ENCODE measurements at regions not wholly inside any gene's neighbourhood (a gene's known extent, or its start where the extent isn't known, plus 50 kb on each side); places are given as distances from the start of the nearest gene placed in this dataset.

GRCh38 chr9:80292231-80292630 lies 720.5 kb downstream of the TLE4 start:
- H3K9me3 Mint-ChIP-seq (ENCODE audit: low read depth): peaks cover 19% of the 10 kb centered on the region
- TF ChIP-seq CTCF (IDR thresholded peaks at IDR 0.05; ENCODE audit: unreplicated experiment): no peak
- H3K27ac Mint-ChIP-seq: no peak overlapping the region
- H3K36me3 Mint-ChIP-seq (ENCODE audit: insufficient read depth): no peaks in the 10 kb centered on the region
- DNase-seq (ENCODE audit: low spot score, unreplicated experiment): no peak
- no peak overlapping the region for H3K4me3 Mint-ChIP-seq (ENCODE audit: low read depth)
- H3K4me1 Mint-ChIP-seq (ENCODE audit: low read depth): no peaks in the 10 kb centered on the region
- no peaks in the 10 kb centered on the region for H3K27me3 Mint-ChIP-seq

- no peaks in the 10 kb centered on the region for H3K36me3 Mint-ChIP-seq (ENCODE audit: insufficient read depth)
- DNase-seq (ENCODE audit: low spot score, unreplicated experiment): no peak
- H3K4me1 Mint-ChIP-seq (ENCODE audit: low read depth): peaks cover 3% of the 10 kb centered on the region
Measured at GRCh38 chr9:80285326-80285725, 713.6 kb downstream of the TLE4 start.

GRCh38 chr9:80282766-80283165 lies 711.0 kb downstream of the TLE4 start:
- no peak for TF ChIP-seq CTCF (IDR thresholded peaks at IDR 0.05; ENCODE audit: unreplicated experiment)
- peaks cover 3% of the 10 kb centered on the region for H3K4me1 Mint-ChIP-seq (ENCODE audit: low read depth)
- no peak overlapping the region for H3K27ac Mint-ChIP-seq
- H3K4me3 Mint-ChIP-seq (ENCODE audit: low read depth): no peak overlapping the region
- H3K9me3 Mint-ChIP-seq (ENCODE audit: low read depth): no peaks in the 10 kb centered on the region
- no peak for DNase-seq (ENCODE audit: low spot score, unreplicated experiment)
- H3K36me3 Mint-ChIP-seq (ENCODE audit: insufficient read depth): no peaks in the 10 kb centered on the region
- no peaks in the 10 kb centered on the region for H3K27me3 Mint-ChIP-seq

More at GRCh38 chr9:80285326-80285725, 713.6 kb downstream of the TLE4 start:
- no peak overlapping the region for H3K27ac Mint-ChIP-seq
- TF ChIP-seq CTCF (IDR thresholded peaks at IDR 0.05; ENCODE audit: unreplicated experiment): peak; percentile 11
- no peak overlapping the region for H3K4me3 Mint-ChIP-seq (ENCODE audit: low read depth)
- no peaks in the 10 kb centered on the region for H3K27me3 Mint-ChIP-seq
- peaks cover 4% of the 10 kb centered on the region for H3K9me3 Mint-ChIP-seq (ENCODE audit: low read depth)

GRCh38 chr9:80259079-80259478 lies 687.3 kb downstream of the TLE4 start:
- H3K4me1 Mint-ChIP-seq (ENCODE audit: low read depth): no peaks in the 10 kb centered on the region
- no peak overlapping the region for H3K4me3 Mint-ChIP-seq (ENCODE audit: low read depth)
- H3K27me3 Mint-ChIP-seq: no peaks in the 10 kb centered on the region
- H3K9me3 Mint-ChIP-seq (ENCODE audit: low read depth): peaks cover 36% of the 10 kb centered on the region
- TF ChIP-seq CTCF (IDR thresholded peaks at IDR 0.05; ENCODE audit: unreplicated experiment): no peak
- no peak overlapping the region for H3K27ac Mint-ChIP-seq
- DNase-seq (ENCODE audit: low spot score, unreplicated experiment): no peak
- peaks cover 1% of the 10 kb centered on the region for H3K36me3 Mint-ChIP-seq (ENCODE audit: insufficient read depth)

GRCh38 chr9:80251778-80252177 lies 680.0 kb downstream of the TLE4 start:
- Mint-ChIP-seq H3K4me3 (ENCODE audit: low read depth) (no peak overlapping the region), H3K9me3 (ENCODE audit: low read depth) (peaks cover 12% of the 10 kb centered on the region), H3K4me1 (ENCODE audit: low read depth) (no peaks in the 10 kb centered on the region), H3K27ac (no peak overlapping the region), H3K27me3 (no peaks in the 10 kb centered on the region), H3K36me3 (ENCODE audit: insufficient read depth) (peaks cover 4% of the 10 kb centered on the region)
- no peak for DNase-seq (ENCODE audit: low spot score, unreplicated experiment)
- TF ChIP-seq CTCF (IDR thresholded peaks at IDR 0.05; ENCODE audit: unreplicated experiment): no peak

Measured in progenitor cell of endocrine pancreas (in vitro differentiated cells).